Activated T-helper 1 cell treated with anti-CD3 and anti-CD28 coated beads, Interleukin-12 subunit alpha, Interleukin-12 subunit beta, Interleukin-2, Interleukin-4 antibody, amounts not matched to agents 30 ng/mL and 10 ng/mL and 1 ng/mL, durations not matched to agents 14 hours and 24 hours and 36 hours (primary cell): ENCODE measurements at regions not wholly inside any gene's neighbourhood (a gene's known extent, or its start where the extent isn't known, plus 50 kb on each side); places are given as distances from the start of the nearest gene placed in this dataset.
"Not testable (repeated sequence)": the region's sequence is repeated elsewhere in the genome, so short reads cannot be mapped to it uniquely, and the experiment has no call there.

Source experiments
- DNase-seq: peaks from one replicate; pipeline ENCODE4 v3.0.0; 2021; ENCODE audit warnings: low spot score
- H3K27ac Mint-ChIP-seq: one replicate; pipeline ENCODE4 v1.8.0; 2021; ENCODE audit warnings: mild to moderate bottlenecking, mixed read lengths
- H3K27me3 Mint-ChIP-seq: one replicate; pipeline ENCODE4 v1.8.0; 2022; ENCODE audit warnings: mild to moderate bottlenecking, moderate library complexity, mixed read lengths; ENCODE audit not compliant: insufficient read depth
- H3K36me3 Mint-ChIP-seq: one replicate; pipeline ENCODE4 v1.8.0; 2021; ENCODE audit warnings: low read depth, mixed read lengths
- H3K4me1 Mint-ChIP-seq: one replicate; pipeline ENCODE4 v1.8.0; 2021; ENCODE audit warnings: low read depth, mixed read lengths
- H3K4me3 Mint-ChIP-seq: one replicate; pipeline ENCODE4 v1.8.0; 2021; ENCODE audit warnings: mild to moderate bottlenecking, moderate library complexity, mixed read lengths
- H3K9me3 Mint-ChIP-seq: one replicate; pipeline ENCODE4 v1.8.0; 2021; ENCODE audit warnings: mixed read lengths
- intact Hi-C: fragments of 100-400 bp; cut with micrococcal nuclease; formaldehyde crosslinking; loops from one replicate; pipeline ENCODE4 v1.15.1; 2024

DNA sequence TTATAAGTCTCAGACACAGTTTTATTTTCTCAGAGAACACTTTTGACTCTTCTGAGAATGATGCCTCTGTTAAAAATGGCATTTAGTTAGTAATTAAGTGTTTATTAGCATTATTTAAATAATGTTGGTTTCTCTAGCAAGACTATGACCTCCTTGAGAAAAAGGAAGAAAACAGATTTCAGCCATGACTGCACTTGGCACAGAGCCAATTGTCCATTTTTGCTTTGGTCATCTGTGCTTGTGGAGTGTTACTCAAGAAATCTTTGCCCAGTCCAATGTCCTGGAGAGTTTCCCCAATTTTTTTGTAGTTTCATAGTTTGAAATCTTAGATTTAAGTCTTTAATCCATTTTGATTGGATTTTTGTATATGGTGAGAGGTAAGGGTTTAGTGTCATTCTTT lies 1229.4 kb upstream of the FAM98A start:
- intact Hi-C loops, result no loop called here
- DNase-seq, result no peak
- Mint-ChIP-seq H3K27me3 (no peaks in the 10 kb centered on the region), H3K27ac (no peak overlapping the region), H3K4me1 (no peaks in the 10 kb centered on the region), H3K36me3 (no peaks in the 10 kb centered on the region), H3K4me3 (no peak overlapping the region), H3K9me3 (no peaks in the 10 kb centered on the region)

- H3K4me3 Mint-ChIP-seq, result no peak overlapping the region
- no peaks in the 10 kb centered on the region for H3K4me1 Mint-ChIP-seq
- DNase-seq, result no peak
- H3K36me3 Mint-ChIP-seq, result no peaks in the 10 kb centered on the region
- H3K27me3 Mint-ChIP-seq, result no peaks in the 10 kb centered on the region
- intact Hi-C loops, result no loop called here
- H3K27ac Mint-ChIP-seq, result no peak overlapping the region
- peaks cover 3% of the 10 kb centered on the region for H3K9me3 Mint-ChIP-seq
Observed at GRCh38 chr2:34827398-34827797, 1228.3 kb upstream of the FAM98A start.

DNA sequence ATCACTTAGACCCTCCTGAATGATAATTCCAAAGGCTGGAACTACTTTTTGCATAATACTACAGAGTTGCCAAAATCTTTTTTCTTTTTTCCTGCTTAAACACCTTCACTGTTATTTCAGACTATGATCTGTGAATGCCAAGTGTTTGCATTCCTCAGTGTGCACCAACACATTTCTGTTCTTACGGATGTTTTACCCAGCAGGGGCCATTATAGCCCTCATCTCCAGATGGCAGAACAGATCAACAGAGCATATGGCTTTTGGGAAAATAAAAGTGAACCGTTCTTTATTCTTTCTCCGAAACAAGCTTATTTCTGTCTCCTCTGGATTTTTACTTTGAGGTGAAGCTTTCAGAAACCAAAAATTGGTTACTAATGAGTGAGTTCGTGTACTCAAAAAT lies 1226.6 kb upstream of the FAM98A start:
- no peak for DNase-seq
- H3K4me1 Mint-ChIP-seq, result no peaks in the 10 kb centered on the region
- no peak overlapping the region for H3K4me3 Mint-ChIP-seq
- peaks cover 4% of the 10 kb centered on the region for H3K9me3 Mint-ChIP-seq
- H3K36me3 Mint-ChIP-seq, result no peaks in the 10 kb centered on the region
- no peaks in the 10 kb centered on the region for H3K27me3 Mint-ChIP-seq
- H3K27ac Mint-ChIP-seq, result no peak overlapping the region
- intact Hi-C loops, result no loop called here

- Mint-ChIP-seq H3K9me3 (peaks cover 9% of the 10 kb centered on the region), H3K27ac (no peak overlapping the region), H3K36me3 (no peaks in the 10 kb centered on the region), H3K4me1 (no peaks in the 10 kb centered on the region), H3K27me3 (no peaks in the 10 kb centered on the region), H3K4me3 (no peak overlapping the region)
- no peak for DNase-seq
- intact Hi-C loops, result no loop called here
Observed at GRCh38 chr2:34822616-34823015, 1223.5 kb upstream of the FAM98A start.

DNA sequence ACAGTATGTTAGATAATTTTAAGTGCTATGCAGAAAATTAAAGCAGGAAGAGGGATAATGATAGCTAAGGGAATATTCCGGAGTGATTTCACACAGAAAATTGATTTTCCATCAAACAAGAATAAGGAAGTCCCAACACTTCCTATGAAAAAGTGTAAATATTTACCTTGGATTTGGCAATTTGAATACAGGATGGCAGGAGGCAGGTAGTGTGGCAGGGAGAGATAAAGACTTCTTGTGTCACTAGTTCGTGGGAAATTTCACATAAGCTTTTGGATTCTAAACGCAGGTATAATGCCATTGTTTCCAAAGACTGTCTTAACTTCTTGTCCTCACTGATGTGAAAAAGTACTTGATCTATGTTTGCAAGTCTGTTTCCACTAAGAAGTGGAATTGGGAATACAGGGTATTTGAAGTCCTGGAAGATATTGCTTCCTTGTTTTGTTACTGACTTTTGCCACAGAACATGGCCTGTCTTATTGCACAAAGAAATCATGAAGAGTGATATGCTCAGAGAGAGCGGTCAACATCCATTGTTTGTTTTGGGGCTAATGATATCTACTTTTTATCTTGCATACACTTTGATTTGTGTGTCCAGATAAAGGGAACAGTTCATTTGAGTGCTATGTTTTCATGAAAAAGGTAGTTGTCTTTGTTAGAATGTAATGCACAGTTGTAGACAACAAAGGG lies 1216.1 kb upstream of the FAM98A start:
- no peak for DNase-seq
- H3K27me3 Mint-ChIP-seq, result no peaks in the 10 kb centered on the region
- no peak overlapping the region for H3K27ac Mint-ChIP-seq
- no peaks in the 10 kb centered on the region for H3K36me3 Mint-ChIP-seq
- intact Hi-C loops, result no loop called here
- H3K4me3 Mint-ChIP-seq, result no peak overlapping the region
- no peaks in the 10 kb centered on the region for H3K4me1 Mint-ChIP-seq
- H3K9me3 Mint-ChIP-seq, result peaks cover 5% of the 10 kb centered on the region

GRCh38 chr2:34810456-34810855 lies 1211.4 kb upstream of the FAM98A start:
- DNase-seq, result no peak
- Mint-ChIP-seq H3K4me3 (no peak overlapping the region), H3K4me1 (no peaks in the 10 kb centered on the region), H3K27me3 (no peaks in the 10 kb centered on the region), H3K9me3 (no peaks in the 10 kb centered on the region), H3K36me3 (no peaks in the 10 kb centered on the region), H3K27ac (no peak overlapping the region)
- intact Hi-C loops, result no loop called here

- no peaks in the 10 kb centered on the region for H3K27me3 Mint-ChIP-seq
- intact Hi-C loops, result no loop called here
- H3K27ac Mint-ChIP-seq, result no peak overlapping the region
- H3K36me3 Mint-ChIP-seq, result no peaks in the 10 kb centered on the region
- no peak overlapping the region for H3K4me3 Mint-ChIP-seq
- no peak for DNase-seq
- no peaks in the 10 kb centered on the region for H3K4me1 Mint-ChIP-seq
- no peaks in the 10 kb centered on the region for H3K9me3 Mint-ChIP-seq
Observed at GRCh38 chr2:34808426-34808825, 1209.3 kb upstream of the FAM98A start.

GRCh38 chr2:34806891-34807290 lies 1207.8 kb upstream of the FAM98A start:
- H3K36me3 Mint-ChIP-seq, result no peaks in the 10 kb centered on the region
- no peak overlapping the region for H3K27ac Mint-ChIP-seq
- no peaks in the 10 kb centered on the region for H3K4me1 Mint-ChIP-seq
- H3K4me3 Mint-ChIP-seq, result no peak overlapping the region
- intact Hi-C loops, result no loop called here
- H3K9me3 Mint-ChIP-seq, result no peaks in the 10 kb centered on the region
- H3K27me3 Mint-ChIP-seq, result no peaks in the 10 kb centered on the region
- DNase-seq, result no peak

GRCh38 chr2:34806396-34806795 lies 1207.3 kb upstream of the FAM98A start:
- no peaks in the 10 kb centered on the region for H3K4me1 Mint-ChIP-seq
- no peaks in the 10 kb centered on the region for H3K27me3 Mint-ChIP-seq
- H3K27ac Mint-ChIP-seq, result no peak overlapping the region
- H3K4me3 Mint-ChIP-seq, result no peak overlapping the region
- no peaks in the 10 kb centered on the region for H3K36me3 Mint-ChIP-seq
- no peak for DNase-seq
- intact Hi-C loops, result no loop called here
- H3K9me3 Mint-ChIP-seq, result no peaks in the 10 kb centered on the region

DNA sequence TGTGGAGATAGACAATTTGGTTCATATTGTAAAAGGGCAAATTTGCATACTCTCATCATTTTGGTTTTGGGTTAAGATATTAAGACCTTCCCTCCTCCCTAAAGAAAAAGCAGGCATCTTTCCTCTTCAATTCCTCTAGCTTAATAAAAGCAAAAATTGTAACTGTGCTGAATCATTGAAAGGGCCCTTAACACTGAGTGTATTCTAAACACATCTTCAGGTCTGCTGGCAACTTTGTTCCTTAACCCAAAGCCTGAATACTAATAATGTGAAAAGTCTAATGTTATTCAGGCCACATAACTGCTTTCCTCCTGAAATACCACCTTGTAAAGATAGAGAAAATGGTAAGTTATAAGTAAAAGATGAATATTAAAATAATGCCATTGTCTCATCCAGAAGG lies 1200.5 kb upstream of the FAM98A start:
- intact Hi-C loops, result no loop called here
- Mint-ChIP-seq H3K4me3 (no peak overlapping the region), H3K27me3 (no peaks in the 10 kb centered on the region), H3K9me3 (no peaks in the 10 kb centered on the region), H3K4me1 (no peaks in the 10 kb centered on the region), H3K27ac (no peak overlapping the region), H3K36me3 (no peaks in the 10 kb centered on the region)
- DNase-seq, result no peak

DNA sequence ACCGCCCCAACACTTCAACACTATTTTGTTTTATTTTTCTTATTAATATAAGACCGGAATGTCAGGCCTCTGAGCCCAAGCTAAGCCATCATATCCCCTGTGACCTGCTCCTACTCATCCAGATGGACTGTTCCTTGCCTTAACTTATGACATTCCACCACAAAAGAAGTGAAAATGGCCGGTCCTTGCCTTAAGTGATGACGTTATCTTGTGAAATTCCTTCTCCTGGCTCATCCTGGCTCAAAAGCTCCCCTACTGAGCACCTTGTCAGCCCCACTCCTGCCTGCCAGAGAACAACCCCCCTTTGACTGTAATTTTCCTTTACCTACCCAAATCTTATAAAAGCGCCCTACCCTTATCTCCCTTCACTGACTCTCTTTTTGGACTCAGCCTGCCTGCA lies 1196.5 kb upstream of the FAM98A start:
- H3K36me3 Mint-ChIP-seq, H3K4me1 Mint-ChIP-seq, H3K27me3 Mint-ChIP-seq, H3K27ac Mint-ChIP-seq, DNase-seq, H3K4me3 Mint-ChIP-seq, H3K9me3 Mint-ChIP-seq, intact Hi-C loops: not testable (repeated sequence)

- DNase-seq, result no peak
- H3K4me3 Mint-ChIP-seq, result no peak overlapping the region
- peaks cover 8% of the 10 kb centered on the region for H3K9me3 Mint-ChIP-seq
- no peaks in the 10 kb centered on the region for H3K27me3 Mint-ChIP-seq
- intact Hi-C loops, result no loop called here
- no peaks in the 10 kb centered on the region for H3K4me1 Mint-ChIP-seq
- no peak overlapping the region for H3K27ac Mint-ChIP-seq
- H3K36me3 Mint-ChIP-seq, result no peaks in the 10 kb centered on the region
Observed at GRCh38 chr2:34789169-34789568, 1190.1 kb upstream of the FAM98A start.

DNA sequence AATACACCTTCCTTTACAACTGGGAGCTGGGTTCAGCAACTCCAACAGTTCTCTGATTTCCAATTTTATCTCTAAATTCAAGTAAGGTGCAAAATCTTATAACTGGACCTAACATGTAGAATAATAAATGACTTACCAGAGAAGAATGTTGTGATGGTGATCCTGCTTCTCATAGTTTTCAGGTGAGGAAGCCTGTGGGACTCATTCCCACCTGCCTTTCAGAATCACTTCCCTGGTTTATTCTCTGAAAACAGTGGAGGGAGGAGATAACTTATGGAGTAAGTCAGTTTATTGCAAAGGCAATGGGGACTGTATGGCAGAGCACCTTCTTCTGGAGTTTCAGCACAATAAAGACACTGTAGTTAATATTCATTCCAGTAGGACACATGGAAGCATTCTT lies 1188.2 kb upstream of the FAM98A start:
- Mint-ChIP-seq H3K27me3 (no peaks in the 10 kb centered on the region), H3K9me3 (peaks cover 8% of the 10 kb centered on the region), H3K36me3 (no peaks in the 10 kb centered on the region), H3K4me1 (no peaks in the 10 kb centered on the region), H3K27ac (no peak overlapping the region), H3K4me3 (no peak overlapping the region)
- intact Hi-C loops, result no loop called here
- no peak for DNase-seq

GRCh38 chr2:34785206-34785785 lies 1186.2 kb upstream of the FAM98A start:
- Mint-ChIP-seq H3K9me3 (peaks cover 6% of the 10 kb centered on the region), H3K4me1 (no peaks in the 10 kb centered on the region), H3K36me3 (no peaks in the 10 kb centered on the region), H3K4me3 (no peak overlapping the region), H3K27me3 (no peaks in the 10 kb centered on the region), H3K27ac (no peak overlapping the region)
- intact Hi-C loops, result no loop called here
- no peak for DNase-seq
